A549 (cell line): ENCODE measurements at regions not wholly inside any gene's neighbourhood (a gene's known extent, or its start where the extent isn't known, plus 50 kb on each side); places are given as distances from the start of the nearest gene placed in this dataset.

Experiments used
- CBX2 ChIP-seq: fragments of 200-600 bp; sonication (generic); IDR thresholded peaks from 2 replicates; pipeline ENCODE4 v1.6.1; 2016; ENCODE audit warnings: low read depth, mild to moderate bottlenecking, borderline replicate concordance
- CEBPB ChIP-seq, 2 experiments: fragments of >200 bp in 1 of 2; sonication (Bioruptor Twin) in 1 of 2; formaldehyde crosslinking in 1 of 2; IDR thresholded peaks; 2 replicates each; pipeline ENCODE4 v1.6.1; 2012 to 2016
- EP300 ChIP-seq, 2 experiments: fragments of >200 bp; sonication (Bioruptor Twin); formaldehyde crosslinking; IDR thresholded peaks; 2 replicates in 1 of 2; 3 replicates in 1 of 2; pipeline ENCODE4 v1.6.1; 2016 to 2017
- JUN ChIP-seq, 2 experiments: fragments of >200 bp; sonication (Bioruptor Twin); formaldehyde crosslinking; IDR thresholded peaks; 2 replicates in 1 of 2; 3 replicates in 1 of 2; pipeline ENCODE4 v1.6.1; 2016 to 2017
- MAZ ChIP-seq: fragments of 150-350 bp; IDR thresholded peaks from 2 replicates; pipeline ENCODE4 v1.6.1; 2014; ENCODE audit warnings: antibody characterized with exemption, low read depth, low read length, borderline replicate concordance
- POLR2A ChIP-seq: IDR thresholded peaks from 2 replicates; pipeline ENCODE4 v1.6.1; 2012; ENCODE audit warnings: mild to moderate bottlenecking, low read length
- ZC3H11A ChIP-seq: fragments of 450-650 bp; IDR thresholded peaks from 2 replicates; pipeline ENCODE4 v1.6.1; 2014; ENCODE audit warnings: antibody characterized with exemption, mild to moderate bottlenecking
- TF ChIP-seq, protein P1 (sequence below): fragments of >200 bp; sonication (Bioruptor Twin); formaldehyde crosslinking; IDR thresholded peaks from 3 replicates; pipeline ENCODE4 v1.5.1; 2016
- TF ChIP-seq, protein P2 (sequence below): IDR thresholded peaks from 2 replicates; pipeline ENCODE4 v1.6.1; 2012
- TF ChIP-seq, protein P3 (sequence below): fragments of 200-600 bp; sonication (generic); IDR thresholded peaks from 2 replicates; pipeline ENCODE4 v1.6.1; 2016; ENCODE audit warnings: antibody characterized with exemption, mild to moderate bottlenecking, moderate library complexity

DNA sequence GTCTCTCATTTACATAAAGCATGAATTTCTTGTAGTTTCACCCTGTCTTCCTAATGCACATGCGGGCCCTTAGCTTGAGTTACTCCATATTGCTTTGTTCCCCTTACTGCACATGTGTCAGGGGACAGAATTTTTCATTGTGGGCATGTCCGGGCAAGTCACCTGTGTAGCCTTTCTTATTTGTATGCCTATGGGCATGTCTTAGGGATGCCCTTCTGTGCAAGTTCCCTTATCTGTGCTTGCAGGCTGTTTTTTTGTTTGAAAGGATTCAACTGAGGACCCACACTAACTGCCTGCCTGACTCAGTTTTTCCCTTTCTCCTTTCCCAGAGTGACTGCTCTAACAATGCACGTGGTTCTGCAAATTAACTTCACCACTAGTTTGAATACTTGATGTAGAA, 161.7 kb downstream of the YTHDC2 start:
- TF ChIP-seq, protein P1, sequence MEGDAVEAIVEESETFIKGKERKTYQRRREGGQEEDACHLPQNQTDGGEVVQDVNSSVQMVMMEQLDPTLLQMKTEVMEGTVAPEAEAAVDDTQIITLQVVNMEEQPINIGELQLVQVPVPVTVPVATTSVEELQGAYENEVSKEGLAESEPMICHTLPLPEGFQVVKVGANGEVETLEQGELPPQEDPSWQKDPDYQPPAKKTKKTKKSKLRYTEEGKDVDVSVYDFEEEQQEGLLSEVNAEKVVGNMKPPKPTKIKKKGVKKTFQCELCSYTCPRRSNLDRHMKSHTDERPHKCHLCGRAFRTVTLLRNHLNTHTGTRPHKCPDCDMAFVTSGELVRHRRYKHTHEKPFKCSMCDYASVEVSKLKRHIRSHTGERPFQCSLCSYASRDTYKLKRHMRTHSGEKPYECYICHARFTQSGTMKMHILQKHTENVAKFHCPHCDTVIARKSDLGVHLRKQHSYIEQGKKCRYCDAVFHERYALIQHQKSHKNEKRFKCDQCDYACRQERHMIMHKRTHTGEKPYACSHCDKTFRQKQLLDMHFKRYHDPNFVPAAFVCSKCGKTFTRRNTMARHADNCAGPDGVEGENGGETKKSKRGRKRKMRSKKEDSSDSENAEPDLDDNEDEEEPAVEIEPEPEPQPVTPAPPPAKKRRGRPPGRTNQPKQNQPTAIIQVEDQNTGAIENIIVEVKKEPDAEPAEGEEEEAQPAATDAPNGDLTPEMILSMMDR = no peak
- TF ChIP-seq CBX2 (no peak), EP300 (IDR thresholded peaks at IDR 0.05) (no peak), POLR2A (no peak), ZC3H11A (no peak), JUN (IDR thresholded peaks at IDR 0.05) (no peak), CEBPB (IDR thresholded peaks at IDR 0.05) (no peak), MAZ (no peak)
- TF ChIP-seq, protein P2, sequence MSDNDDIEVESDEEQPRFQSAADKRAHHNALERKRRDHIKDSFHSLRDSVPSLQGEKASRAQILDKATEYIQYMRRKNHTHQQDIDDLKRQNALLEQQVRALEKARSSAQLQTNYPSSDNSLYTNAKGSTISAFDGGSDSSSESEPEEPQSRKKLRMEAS = no peak
- TF ChIP-seq, protein P3, sequence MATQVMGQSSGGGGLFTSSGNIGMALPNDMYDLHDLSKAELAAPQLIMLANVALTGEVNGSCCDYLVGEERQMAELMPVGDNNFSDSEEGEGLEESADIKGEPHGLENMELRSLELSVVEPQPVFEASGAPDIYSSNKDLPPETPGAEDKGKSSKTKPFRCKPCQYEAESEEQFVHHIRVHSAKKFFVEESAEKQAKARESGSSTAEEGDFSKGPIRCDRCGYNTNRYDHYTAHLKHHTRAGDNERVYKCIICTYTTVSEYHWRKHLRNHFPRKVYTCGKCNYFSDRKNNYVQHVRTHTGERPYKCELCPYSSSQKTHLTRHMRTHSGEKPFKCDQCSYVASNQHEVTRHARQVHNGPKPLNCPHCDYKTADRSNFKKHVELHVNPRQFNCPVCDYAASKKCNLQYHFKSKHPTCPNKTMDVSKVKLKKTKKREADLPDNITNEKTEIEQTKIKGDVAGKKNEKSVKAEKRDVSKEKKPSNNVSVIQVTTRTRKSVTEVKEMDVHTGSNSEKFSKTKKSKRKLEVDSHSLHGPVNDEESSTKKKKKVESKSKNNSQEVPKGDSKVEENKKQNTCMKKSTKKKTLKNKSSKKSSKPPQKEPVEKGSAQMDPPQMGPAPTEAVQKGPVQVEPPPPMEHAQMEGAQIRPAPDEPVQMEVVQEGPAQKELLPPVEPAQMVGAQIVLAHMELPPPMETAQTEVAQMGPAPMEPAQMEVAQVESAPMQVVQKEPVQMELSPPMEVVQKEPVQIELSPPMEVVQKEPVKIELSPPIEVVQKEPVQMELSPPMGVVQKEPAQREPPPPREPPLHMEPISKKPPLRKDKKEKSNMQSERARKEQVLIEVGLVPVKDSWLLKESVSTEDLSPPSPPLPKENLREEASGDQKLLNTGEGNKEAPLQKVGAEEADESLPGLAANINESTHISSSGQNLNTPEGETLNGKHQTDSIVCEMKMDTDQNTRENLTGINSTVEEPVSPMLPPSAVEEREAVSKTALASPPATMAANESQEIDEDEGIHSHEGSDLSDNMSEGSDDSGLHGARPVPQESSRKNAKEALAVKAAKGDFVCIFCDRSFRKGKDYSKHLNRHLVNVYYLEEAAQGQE = no peak
